ENCODE measurements at regions not wholly inside any gene's neighbourhood (a gene's known extent, or its start where the extent isn't known, plus 50 kb on each side); places are given as distances from the start of the nearest gene placed in this dataset.
"Not testable (repeated sequence)": the region's sequence is repeated elsewhere in the genome, so short reads cannot be mapped to it uniquely, and the experiment has no call there.

GRCh38 chr3:152676810-152677379, 158.0 kb upstream of the P2RY1 start:
- H3K4me3 Mint-ChIP-seq = no peak overlapping the region
- H3K4me1 Mint-ChIP-seq = no peaks in the 10 kb centered on the region
- H3K27me3 Mint-ChIP-seq = peaks cover 2% of the 10 kb centered on the region
- H3K27ac Mint-ChIP-seq = no peak overlapping the region
- H3K36me3 Mint-ChIP-seq = no peaks in the 10 kb centered on the region
- no peaks in the 10 kb centered on the region for H3K9me3 Mint-ChIP-seq
- ATAC-seq (ENCODE audit: low read depth) = no peak
- DNase-seq (ENCODE audit: low spot score in 2 of 2) = no peak

- Mint-ChIP-seq H3K27me3 (peaks cover 2% of the 10 kb centered on the region), H3K27ac (no peak overlapping the region), H3K9me3 (no peaks in the 10 kb centered on the region), H3K4me1 (no peaks in the 10 kb centered on the region), H3K36me3 (no peaks in the 10 kb centered on the region), H3K4me3 (no peak overlapping the region)
- no peak for DNase-seq (ENCODE audit: low spot score in 2 of 2)
- ATAC-seq (ENCODE audit: low read depth) = no peak
Observed at GRCh38 chr3:152677491-152677890, 157.4 kb upstream of the P2RY1 start.

- Mint-ChIP-seq H3K27me3 (peaks cover 9% of the 10 kb centered on the region), H3K27ac (no peak overlapping the region), H3K4me3 (no peak overlapping the region), H3K9me3 (no peaks in the 10 kb centered on the region), H3K36me3 (no peaks in the 10 kb centered on the region), H3K4me1 (no peaks in the 10 kb centered on the region)
- ATAC-seq (ENCODE audit: low read depth) = no peak
- no peak for DNase-seq (ENCODE audit: low spot score in 2 of 2)
Observed at GRCh38 chr3:152682477-152682876, 152.5 kb upstream of the P2RY1 start.

- no peaks in the 10 kb centered on the region for H3K36me3 Mint-ChIP-seq
- H3K27me3 Mint-ChIP-seq = peaks cover 9% of the 10 kb centered on the region
- DNase-seq (ENCODE audit: low spot score in 2 of 2) (no peak), ATAC-seq (ENCODE audit: low read depth) (no peak)
- H3K9me3 Mint-ChIP-seq = no peaks in the 10 kb centered on the region
- H3K4me1 Mint-ChIP-seq = no peaks in the 10 kb centered on the region
- H3K4me3 Mint-ChIP-seq = no peak overlapping the region
- H3K27ac Mint-ChIP-seq = no peak overlapping the region
Observed at GRCh38 chr3:152683521-152683999, 151.4 kb upstream of the P2RY1 start.

GRCh38 chr3:152684279-152684678, 150.7 kb upstream of the P2RY1 start:
- ATAC-seq (ENCODE audit: low read depth) (no peak), DNase-seq (ENCODE audit: low spot score in 2 of 2) (no peak)
- Mint-ChIP-seq H3K9me3 (no peaks in the 10 kb centered on the region), H3K4me1 (no peaks in the 10 kb centered on the region), H3K4me3 (no peak overlapping the region), H3K36me3 (no peaks in the 10 kb centered on the region), H3K27me3 (peaks cover 9% of the 10 kb centered on the region), H3K27ac (no peak overlapping the region)

GRCh38 chr3:152688313-152688712, 146.6 kb upstream of the P2RY1 start:
- H3K27me3 Mint-ChIP-seq = peaks cover 3% of the 10 kb centered on the region
- no peaks in the 10 kb centered on the region for H3K36me3 Mint-ChIP-seq
- no peak for ATAC-seq (ENCODE audit: low read depth)
- DNase-seq (ENCODE audit: low spot score in 2 of 2) = no peak
- no peak overlapping the region for H3K27ac Mint-ChIP-seq
- H3K4me1 Mint-ChIP-seq = no peaks in the 10 kb centered on the region
- no peak overlapping the region for H3K4me3 Mint-ChIP-seq
- peaks cover 12% of the 10 kb centered on the region for H3K9me3 Mint-ChIP-seq

GRCh38 chr3:152692326-152692725, 142.6 kb upstream of the P2RY1 start:
- not testable (repeated sequence) for H3K4me3 Mint-ChIP-seq; ATAC-seq (ENCODE audit: low read depth); H3K27me3 Mint-ChIP-seq; H3K4me1 Mint-ChIP-seq; H3K36me3 Mint-ChIP-seq; H3K27ac Mint-ChIP-seq; DNase-seq (ENCODE audit: low spot score in 2 of 2)
- H3K9me3 Mint-ChIP-seq = peaks cover 12% of the 10 kb centered on the region

- not testable (repeated sequence) for H3K4me3 Mint-ChIP-seq; DNase-seq (ENCODE audit: low spot score in 2 of 2); H3K27ac Mint-ChIP-seq; H3K36me3 Mint-ChIP-seq; H3K27me3 Mint-ChIP-seq; H3K4me1 Mint-ChIP-seq
- peaks cover 12% of the 10 kb centered on the region for H3K9me3 Mint-ChIP-seq
- peak; percentile 33 for ATAC-seq (ENCODE audit: low read depth)
Observed at GRCh38 chr3:152693521-152694250, 141.2 kb upstream of the P2RY1 start.

GRCh38 chr3:152695840-152696239, 139.1 kb upstream of the P2RY1 start:
- no peak for DNase-seq (ENCODE audit: low spot score in 2 of 2)
- Mint-ChIP-seq H3K36me3 (no peaks in the 10 kb centered on the region), H3K27ac (peak overlapping the region; percentile 35), H3K9me3 (peaks cover 11% of the 10 kb centered on the region), H3K27me3 (no peaks in the 10 kb centered on the region), H3K4me1 (no peaks in the 10 kb centered on the region), H3K4me3 (no peak overlapping the region)
- no peak for ATAC-seq (ENCODE audit: low read depth)

GRCh38 chr3:152696962-152697361, 138.0 kb upstream of the P2RY1 start:
- no peak for ATAC-seq (ENCODE audit: low read depth)
- Mint-ChIP-seq H3K27ac (no peak overlapping the region), H3K36me3 (no peaks in the 10 kb centered on the region), H3K9me3 (peaks cover 3% of the 10 kb centered on the region), H3K4me1 (no peaks in the 10 kb centered on the region), H3K4me3 (no peak overlapping the region), H3K27me3 (no peaks in the 10 kb centered on the region)
- DNase-seq (ENCODE audit: low spot score in 2 of 2) = no peak

- Mint-ChIP-seq H3K27me3 (no peaks in the 10 kb centered on the region), H3K4me1 (no peaks in the 10 kb centered on the region), H3K36me3 (no peaks in the 10 kb centered on the region), H3K4me3 (no peak overlapping the region), H3K27ac (no peak overlapping the region), H3K9me3 (no peaks in the 10 kb centered on the region)
- no peak for DNase-seq (ENCODE audit: low spot score in 2 of 2)
- ATAC-seq (ENCODE audit: low read depth) = no peak
Observed at GRCh38 chr3:152703245-152703890, 131.6 kb upstream of the P2RY1 start.

GRCh38 chr3:152706991-152707713, 127.8 kb upstream of the P2RY1 start:
- Mint-ChIP-seq H3K9me3 (no peaks in the 10 kb centered on the region), H3K4me3 (no peak overlapping the region), H3K27ac (no peak overlapping the region), H3K36me3 (no peaks in the 10 kb centered on the region), H3K4me1 (no peaks in the 10 kb centered on the region), H3K27me3 (no peaks in the 10 kb centered on the region)
- no peak for DNase-seq (ENCODE audit: low spot score in 2 of 2)
- ATAC-seq (ENCODE audit: low read depth) = no peak

- no peaks in the 10 kb centered on the region for H3K27me3 Mint-ChIP-seq
- H3K9me3 Mint-ChIP-seq = no peaks in the 10 kb centered on the region
- H3K36me3 Mint-ChIP-seq = no peaks in the 10 kb centered on the region
- no peak for DNase-seq (ENCODE audit: low spot score in 2 of 2)
- H3K4me3 Mint-ChIP-seq = no peak overlapping the region
- no peak overlapping the region for H3K27ac Mint-ChIP-seq
- no peaks in the 10 kb centered on the region for H3K4me1 Mint-ChIP-seq
- ATAC-seq (ENCODE audit: low read depth) = no peak
Observed at GRCh38 chr3:152709659-152710058, 125.3 kb upstream of the P2RY1 start.

- ATAC-seq (ENCODE audit: low read depth) (no peak), DNase-seq (ENCODE audit: low spot score in 2 of 2) (no peak)
- no peaks in the 10 kb centered on the region for H3K36me3 Mint-ChIP-seq
- no peaks in the 10 kb centered on the region for H3K27me3 Mint-ChIP-seq
- no peaks in the 10 kb centered on the region for H3K9me3 Mint-ChIP-seq
- no peaks in the 10 kb centered on the region for H3K4me1 Mint-ChIP-seq
- no peak overlapping the region for H3K27ac Mint-ChIP-seq
- H3K4me3 Mint-ChIP-seq = no peak overlapping the region
Observed at GRCh38 chr3:152710549-152710948, 124.4 kb upstream of the P2RY1 start.

All from memory B cell (primary cell).